Activated CD4-positive, alpha-beta T cell treated with anti-CD3 and anti-CD28 coated beads for 4 hours (primary cell): ENCODE measurements at regions not wholly inside any gene's neighbourhood (a gene's known extent, or its start where the extent isn't known, plus 50 kb on each side); places are given as distances from the start of the nearest gene placed in this dataset.
"Not testable (repeated sequence)": the region's sequence is repeated elsewhere in the genome, so short reads cannot be mapped to it uniquely, and the experiment has no call there.

Source experiments
- DNase-seq, 2 donors: peaks; one replicate each; pipeline ENCODE4 v3.0.0-alpha.2; 2020

DNA sequence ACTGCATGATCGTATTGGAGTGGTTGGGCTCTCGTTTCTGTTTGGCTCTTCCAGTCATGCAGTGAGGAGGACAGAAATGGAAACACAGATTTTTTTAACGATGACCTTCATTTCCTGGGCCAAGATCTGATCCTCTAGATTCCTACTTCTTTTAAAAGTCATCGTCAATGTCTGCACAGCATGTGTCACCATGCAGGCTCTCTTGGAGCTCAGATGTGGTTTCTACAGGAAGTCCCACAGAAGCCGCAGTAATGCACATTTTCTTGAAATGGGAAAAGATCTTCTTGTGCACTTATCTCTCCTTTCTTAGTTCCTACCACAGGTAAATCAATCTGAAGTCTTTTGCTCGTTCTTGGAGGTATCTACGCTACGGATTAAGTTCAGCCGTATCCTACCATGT is 626.9 kb downstream of the EFNB2 start:
- DNase-seq = no peak

GRCh38 chr13:105907319-105908019 is 628.0 kb downstream of the EFNB2 start:
- DNase-seq = no peak

DNA sequence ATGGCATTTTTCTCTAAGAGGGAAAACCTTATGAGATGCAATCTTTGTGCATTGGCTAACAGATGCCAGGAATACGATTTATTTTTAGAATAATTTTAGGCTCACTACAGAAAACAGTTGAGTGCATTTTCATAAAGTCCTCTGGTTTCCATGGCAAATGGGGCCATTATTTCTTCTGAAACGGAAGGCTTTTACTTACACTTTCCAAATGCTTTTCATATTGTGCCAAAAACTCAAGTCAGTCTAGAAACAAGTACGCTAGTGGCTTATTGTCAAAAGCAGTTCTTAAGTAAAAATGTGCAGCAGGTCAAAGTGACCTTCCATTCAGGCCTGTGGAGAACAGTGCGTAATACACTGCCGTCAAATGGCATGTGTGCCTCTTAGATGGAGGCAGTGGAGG is 628.7 kb downstream of the EFNB2 start:
- DNase-seq = no peak

GRCh38 chr13:105904034-105904742 is 631.3 kb downstream of the EFNB2 start:
- DNase-seq = no peak

GRCh38 chr13:105902396-105902795 is 633.1 kb downstream of the EFNB2 start:
- DNase-seq = no peak

DNA sequence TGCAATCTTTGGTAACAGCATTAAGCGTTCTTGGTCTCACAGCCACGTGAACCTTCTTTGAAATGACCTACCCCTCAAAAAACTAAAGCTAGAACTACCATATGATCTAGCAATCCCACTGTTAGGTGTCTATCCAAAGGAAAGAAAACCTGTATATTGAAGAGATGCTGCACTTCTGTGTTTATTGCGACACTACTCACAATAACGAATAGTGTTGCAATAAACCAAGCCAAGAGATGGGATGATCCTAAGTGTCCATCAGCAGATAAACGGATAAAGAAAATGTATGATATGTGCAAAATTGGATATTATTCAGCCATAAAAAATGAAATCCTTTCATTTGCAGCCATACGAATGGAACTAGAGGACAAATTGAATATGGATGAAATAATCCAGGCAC is 637.9 kb downstream of the EFNB2 start:
- DNase-seq = no peak

DNA sequence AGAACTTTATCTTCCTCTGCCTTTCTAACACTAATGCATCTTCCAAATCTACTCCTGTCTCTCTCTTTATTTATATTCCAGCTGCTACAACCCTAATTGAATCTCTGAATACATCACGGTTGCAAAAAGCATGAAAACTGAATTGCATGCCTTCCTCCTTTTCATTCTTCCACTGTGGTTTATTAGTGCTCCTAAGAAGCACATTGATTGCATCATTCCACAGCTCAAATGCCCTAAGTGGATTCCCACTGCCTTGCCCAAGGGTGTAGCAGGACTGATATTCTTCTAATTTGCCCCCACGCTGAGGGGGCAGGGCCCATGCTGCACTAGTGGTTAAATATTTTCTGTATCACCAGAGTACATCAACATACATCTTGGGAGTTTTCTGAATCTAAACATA is 640.8 kb downstream of the EFNB2 start:
- DNase-seq = no peak

DNA sequence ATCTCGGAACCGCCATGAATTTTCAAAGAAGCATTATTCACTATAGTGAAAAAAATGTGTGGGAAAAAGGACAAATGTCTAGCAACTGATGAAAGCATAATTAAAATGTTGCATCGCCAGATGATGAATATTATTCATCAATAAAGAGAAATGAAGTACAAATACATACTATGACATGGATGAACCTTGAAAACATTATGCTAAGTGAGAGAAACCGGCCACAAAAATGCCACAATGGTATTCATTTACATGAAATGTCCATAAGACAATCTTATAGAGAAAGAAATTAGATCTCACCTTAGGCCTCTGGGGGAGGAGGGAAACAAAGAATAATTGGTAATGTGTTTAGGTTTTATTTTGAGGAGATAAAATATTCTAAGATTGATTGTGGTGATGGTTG is 645.0 kb downstream of the EFNB2 start:
- DNase-seq = no peak

DNA sequence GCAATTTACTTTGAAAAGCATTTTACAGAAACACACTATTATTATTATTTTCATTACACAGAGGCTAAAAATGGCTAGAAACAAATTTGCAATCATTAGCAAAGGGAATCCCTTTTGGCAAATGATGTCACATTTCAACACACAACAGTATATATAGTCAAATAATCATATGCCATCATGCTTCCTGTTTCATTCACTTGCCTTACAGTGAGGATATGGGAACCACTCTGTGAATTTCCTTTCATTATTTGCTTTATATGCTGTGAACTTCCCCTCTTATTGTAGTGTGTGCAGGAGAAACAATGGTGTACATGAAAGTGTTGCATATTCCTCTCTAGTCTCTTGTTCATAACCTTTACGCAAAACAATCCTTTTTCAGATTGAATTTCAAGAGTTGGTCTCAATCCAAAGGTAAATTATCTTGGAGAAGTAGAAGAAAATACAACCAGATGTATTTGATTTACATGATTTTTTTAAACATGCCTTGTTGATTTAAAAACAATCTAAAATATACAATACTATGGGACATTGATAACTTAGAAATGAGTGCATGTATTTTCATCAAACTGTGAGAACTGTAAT is 657.3 kb downstream of the EFNB2 start:
- no peak for DNase-seq

DNA sequence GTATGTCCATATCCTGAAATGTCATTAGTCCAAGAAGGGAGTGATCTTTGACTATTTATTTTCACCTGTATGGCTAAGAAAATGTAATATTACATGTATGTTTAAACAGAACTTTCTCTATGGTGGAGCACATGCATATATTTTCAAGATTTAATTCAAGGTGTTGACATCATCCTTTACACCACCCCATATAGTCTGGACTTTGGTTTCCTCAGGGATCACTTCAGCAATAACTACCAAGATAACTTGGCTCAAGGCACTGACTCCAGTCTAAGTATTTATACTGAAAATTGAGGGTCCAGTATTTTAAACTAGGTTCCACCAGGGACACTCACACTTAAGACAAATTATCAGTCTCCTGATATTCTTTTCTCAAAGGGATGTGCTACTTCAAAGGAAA is 660.6 kb downstream of the EFNB2 start:
- no peak for DNase-seq

DNA sequence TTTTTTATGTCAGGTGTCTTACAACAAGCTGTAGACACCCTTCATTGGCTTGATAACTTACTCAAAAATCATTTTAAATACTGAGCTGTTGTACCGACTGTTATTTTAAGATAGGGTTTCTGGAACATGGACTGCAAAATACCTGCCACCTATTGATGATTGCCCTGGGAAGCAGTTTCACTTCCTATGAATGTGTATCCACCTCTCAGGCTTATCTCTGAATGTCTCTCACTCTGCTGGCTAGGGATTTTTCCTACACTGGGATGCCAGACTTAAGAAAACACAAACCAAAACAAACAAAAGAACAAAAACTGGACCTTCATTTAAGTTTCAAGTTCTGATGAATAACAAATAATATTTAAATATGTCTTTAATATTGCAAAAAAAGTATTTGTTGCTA is 663.7 kb downstream of the EFNB2 start:
- DNase-seq = no peak

DNA sequence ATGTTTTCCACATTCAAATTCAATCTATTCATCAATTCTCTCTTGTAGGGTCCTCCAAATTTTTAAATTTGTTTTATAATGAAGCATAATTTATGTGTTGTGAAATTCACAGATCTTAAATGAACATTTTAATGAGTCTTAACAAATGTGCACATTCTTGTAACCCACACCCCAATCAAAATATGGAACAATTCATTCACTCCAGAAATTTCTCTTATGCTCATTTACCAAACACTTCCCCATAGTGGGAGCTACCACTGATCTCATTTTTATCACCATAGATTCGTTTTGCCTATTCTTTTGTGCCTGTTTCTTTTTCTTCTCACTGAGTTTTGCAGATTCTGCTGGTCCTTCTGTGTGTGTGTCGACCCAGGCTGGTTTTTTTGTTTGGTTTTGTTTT is 664.1 kb downstream of the EFNB2 start:
- no peak for DNase-seq

- DNase-seq = no peak
Observed at GRCh38 chr13:105863300-105863920, 672.1 kb downstream of the EFNB2 start.

DNA sequence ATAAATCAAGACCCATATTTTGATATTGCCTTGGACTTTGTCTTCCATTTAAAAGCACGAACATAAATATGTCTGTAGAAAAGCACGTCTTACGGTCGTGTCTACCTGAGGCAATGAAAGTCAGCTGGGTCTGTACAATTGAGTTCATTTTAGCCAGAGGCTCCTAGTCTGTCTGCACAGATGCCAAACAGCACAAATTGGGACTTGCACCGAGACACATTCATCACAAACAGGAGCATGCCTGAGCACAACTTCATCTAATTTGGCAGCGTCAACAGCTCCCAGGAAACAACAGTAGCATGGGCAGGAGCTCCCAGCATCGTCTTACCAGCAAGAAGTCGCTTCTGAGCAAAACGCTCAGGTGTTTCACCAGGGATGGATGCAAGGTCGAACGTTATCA is 687.0 kb downstream of the EFNB2 start:
- DNase-seq = no peak

- no peak for DNase-seq
Observed at GRCh38 chr13:105847527-105848291, 687.8 kb downstream of the EFNB2 start.

DNA sequence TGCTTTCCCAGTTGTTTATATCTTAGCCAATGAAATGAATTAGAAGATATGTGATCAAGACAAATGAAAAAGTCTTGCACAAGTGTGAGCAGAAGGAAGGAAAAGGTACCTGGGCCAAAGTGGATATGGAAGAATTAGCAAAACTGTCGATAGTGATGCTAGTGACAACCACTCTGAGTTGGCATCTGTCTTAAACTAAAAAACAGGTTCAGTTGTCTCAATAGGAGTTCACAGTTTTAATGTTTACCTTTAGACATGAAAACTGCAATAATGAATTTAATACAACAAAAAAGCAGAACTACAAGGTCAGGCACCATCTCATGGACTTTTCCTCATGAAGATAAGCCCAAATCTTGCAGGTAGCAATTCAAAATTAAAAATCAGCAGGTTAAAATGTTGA is 688.5 kb downstream of the EFNB2 start:
- no peak for DNase-seq

- no peak for DNase-seq
Observed at GRCh38 chr13:105841286-105841685, 694.2 kb downstream of the EFNB2 start.

- DNase-seq = no peak
Observed at GRCh38 chr13:105838231-105838630, 697.2 kb downstream of the EFNB2 start.

DNA sequence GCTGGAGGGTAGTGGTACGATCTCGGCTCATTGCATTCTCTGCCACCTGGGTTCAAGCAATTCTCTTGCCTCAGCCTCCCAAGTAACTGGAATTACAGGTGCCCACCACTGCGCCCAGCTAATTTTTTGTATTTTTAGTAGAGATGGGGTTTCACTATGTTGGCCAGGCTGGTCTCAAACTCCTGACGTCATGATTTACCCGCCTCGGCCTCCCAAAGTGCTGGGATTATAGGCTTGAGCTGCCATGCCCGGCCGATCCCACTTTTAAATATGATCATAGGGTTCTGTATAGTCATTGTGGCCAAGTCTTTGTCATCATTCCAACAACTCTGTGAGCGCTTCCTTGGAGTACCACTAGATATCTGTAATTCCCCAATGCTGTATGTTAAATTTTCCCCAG is 698.2 kb downstream of the EFNB2 start:
- not testable (repeated sequence) for DNase-seq

- DNase-seq = no peak
Observed at GRCh38 chr13:105830821-105831220, 704.6 kb downstream of the EFNB2 start.

- DNase-seq = no peak
Observed at GRCh38 chr13:105827111-105827809, 708.2 kb downstream of the EFNB2 start.

- no peak for DNase-seq
Observed at GRCh38 chr13:105825071-105825470, 710.4 kb downstream of the EFNB2 start.

DNA sequence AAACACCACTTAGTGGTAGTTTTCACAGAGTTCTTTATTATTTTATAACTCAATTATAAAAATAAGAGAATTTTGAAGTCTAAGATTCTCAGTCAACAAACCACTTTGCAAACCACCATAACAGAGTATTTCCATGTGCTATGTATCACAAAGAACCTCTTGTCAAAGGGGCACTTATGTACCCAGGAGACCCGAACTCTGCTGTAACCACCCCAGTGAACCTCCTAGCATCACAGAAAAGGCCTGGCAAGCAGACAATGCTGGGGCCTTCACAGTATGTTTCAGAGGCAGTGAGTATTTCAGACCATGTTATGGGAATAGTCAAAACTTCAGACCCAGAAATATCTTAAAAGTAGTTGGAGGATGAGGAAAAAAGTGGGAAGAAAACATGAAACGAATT is 714.1 kb downstream of the EFNB2 start:
- no peak for DNase-seq
